Caki2 (cell line): ENCODE measurements at regions not wholly inside any gene's neighbourhood (a gene's known extent, or its start where the extent isn't known, plus 50 kb on each side); places are given as distances from the start of the nearest gene placed in this dataset.

Experiments
- DNase-seq: peaks from one replicate; pipeline ENCODE4 v3.0.0-alpha.2; 2015; ENCODE audit warnings: low read depth
- in situ Hi-C: cut with HindIII; loops from 2 replicates; pipeline ENCODE4 v1.10.0; 2016; ENCODE audit warnings: low sequenced_read_pairs, low pct_unique_long_range_greater_than_20kb, mixed read lengths

- no peak for DNase-seq
- in situ Hi-C loops = no loop called here
Observed at GRCh38 chr3:103698646-103699045, 1263.8 kb downstream of the ZPLD1 start.

- no peak for DNase-seq
- in situ Hi-C loops = no loop called here
Observed at GRCh38 chr3:103699228-103699627, 1264.4 kb downstream of the ZPLD1 start.

- in situ Hi-C loops = no loop called here
- DNase-seq = no peak
Observed at GRCh38 chr3:103705641-103706040, 1270.8 kb downstream of the ZPLD1 start.

- DNase-seq = no peak
- in situ Hi-C loops = no loop called here
Observed at GRCh38 chr3:103706671-103707070, 1271.9 kb downstream of the ZPLD1 start.

- in situ Hi-C loops = no loop called here
- no peak for DNase-seq
Observed at GRCh38 chr3:103711670-103712069, 1276.9 kb downstream of the ZPLD1 start.

- no peak for DNase-seq
- in situ Hi-C loops = no loop called here
Observed at GRCh38 chr3:103712320-103713008, 1277.6 kb downstream of the ZPLD1 start.

GRCh38 chr3:103729547-103729946 is 1294.7 kb downstream of the ZPLD1 start:
- in situ Hi-C loops = no loop called here
- DNase-seq = no peak

- in situ Hi-C loops = no loop called here
Observed at GRCh38 chr3:103730744-103731143, 1295.9 kb downstream of the ZPLD1 start.

GRCh38 chr3:103752986-103753385 is 1318.2 kb downstream of the ZPLD1 start:
- DNase-seq = no peak
- in situ Hi-C loops = no loop called here

More at GRCh38 chr3:103730744-103731143, 1295.9 kb downstream of the ZPLD1 start:
- DNase-seq = no peak

- in situ Hi-C loops = no loop called here
- DNase-seq = no peak
Observed at GRCh38 chr3:103767635-103768034, 1332.8 kb downstream of the ZPLD1 start.

GRCh38 chr3:103785017-103785416 is 1350.2 kb downstream of the ZPLD1 start:
- in situ Hi-C loops = no loop called here
- DNase-seq = no peak

GRCh38 chr3:103785537-103785936 is 1350.7 kb downstream of the ZPLD1 start:
- in situ Hi-C loops = no loop called here
- DNase-seq = no peak

- DNase-seq = no peak
- in situ Hi-C loops = no loop called here
Observed at GRCh38 chr3:103786296-103786695, 1351.5 kb downstream of the ZPLD1 start.

GRCh38 chr3:103787164-103787871 is 1352.5 kb downstream of the ZPLD1 start:
- no peak for DNase-seq
- in situ Hi-C loops = no loop called here

GRCh38 chr3:103787879-103788278 is 1353.1 kb downstream of the ZPLD1 start:
- DNase-seq = no peak
- in situ Hi-C loops = no loop called here

GRCh38 chr3:103791786-103792515 is 1357.1 kb downstream of the ZPLD1 start:
- DNase-seq = no peak
- in situ Hi-C loops = no loop called here

GRCh38 chr3:103794656-103795055 is 1359.8 kb downstream of the ZPLD1 start:
- in situ Hi-C loops = no loop called here
- DNase-seq = no peak

GRCh38 chr3:103796068-103796467 is 1361.3 kb downstream of the ZPLD1 start:
- in situ Hi-C loops = no loop called here
- DNase-seq = no peak

- in situ Hi-C loops = no loop called here
Observed at GRCh38 chr3:103803787-103804186, 1369.0 kb downstream of the ZPLD1 start.

More at GRCh38 chr3:103803787-103804186, 1369.0 kb downstream of the ZPLD1 start:
- DNase-seq = no peak
